HG03565 (cell line): ENCODE measurements at regions not wholly inside any gene's neighbourhood (a gene's known extent, or its start where the extent isn't known, plus 50 kb on each side); places are given as distances from the start of the nearest gene placed in this dataset.

ENCODE experiments used
- ATAC-seq: cut with Tn5 transposase; IDR thresholded peaks from one replicate; pipeline ENCODE4 v1.9.1; 2021; ENCODE audit warnings: mild to moderate bottlenecking, moderate library complexity; ENCODE audit not compliant: unreplicated experiment

- ATAC-seq = no peak
Measured at GRCh38 chr1:60156371-60156770, 82.8 kb upstream of the C1orf87 start.

GRCh38 chr1:60153961-60154360, 80.4 kb upstream of the C1orf87 start:
- no peak for ATAC-seq

- ATAC-seq = no peak
Measured at GRCh38 chr1:60152891-60153290, 79.3 kb upstream of the C1orf87 start.

GRCh38 chr1:60151311-60151710, 77.7 kb upstream of the C1orf87 start:
- no peak for ATAC-seq

- no peak for ATAC-seq
Measured at GRCh38 chr1:60149251-60149650, 75.7 kb upstream of the C1orf87 start.

- no peak for ATAC-seq
Measured at GRCh38 chr1:60146884-60147283, 73.3 kb upstream of the C1orf87 start.

- no peak for ATAC-seq
Measured at GRCh38 chr1:60145771-60146170, 72.2 kb upstream of the C1orf87 start.

- no peak for ATAC-seq
Measured at GRCh38 chr1:60141743-60142142, 68.2 kb upstream of the C1orf87 start.

GRCh38 chr1:60141276-60141675, 67.7 kb upstream of the C1orf87 start:
- ATAC-seq = no peak

GRCh38 chr1:60137406-60137805, 63.8 kb upstream of the C1orf87 start:
- ATAC-seq = no peak

GRCh38 chr1:60136395-60136794, 62.8 kb upstream of the C1orf87 start:
- no peak for ATAC-seq

- ATAC-seq = no peak
Measured at GRCh38 chr1:60134716-60135115, 61.1 kb upstream of the C1orf87 start.

GRCh38 chr1:60133848-60134247, 60.3 kb upstream of the C1orf87 start:
- no peak for ATAC-seq

- no peak for ATAC-seq
Measured at GRCh38 chr1:60133000-60133673, 59.6 kb upstream of the C1orf87 start.

GRCh38 chr1:60132108-60132507, 58.5 kb upstream of the C1orf87 start:
- ATAC-seq = no peak

- no peak for ATAC-seq
Measured at GRCh38 chr1:60130703-60131102, 57.1 kb upstream of the C1orf87 start.

GRCh38 chr1:60129911-60130310, 56.3 kb upstream of the C1orf87 start:
- no peak for ATAC-seq

- no peak for ATAC-seq
Measured at GRCh38 chr1:60126723-60127122, 53.2 kb upstream of the C1orf87 start.
